K562 (cell line): ENCODE measurements at regions not wholly inside any gene's neighbourhood (a gene's known extent, or its start where the extent isn't known, plus 50 kb on each side); places are given as distances from the start of the nearest gene placed in this dataset.
A peak's percentile ranks its signal among the peaks of the same experiment; 100 is the strongest.

Source experiments
- ATF4 ChIP-seq: fragments of 450-650 bp; formaldehyde crosslinking; IDR thresholded peaks from 2 replicates; pipeline ENCODE4 v1.4.0; 2022; ENCODE audit warnings: mild to moderate bottlenecking, moderate library complexity
- CC2D1A ChIP-seq: fragments of 450-650 bp; IDR thresholded peaks from 2 replicates; pipeline ENCODE4 v1.6.1; 2017; ENCODE audit warnings: mild to moderate bottlenecking
- DIDO1 ChIP-seq: fragments of 450-650 bp; IDR thresholded peaks from 2 replicates; pipeline ENCODE4 v1.6.1; 2016; ENCODE audit warnings: low read depth, missing biosample characterization, missing genetic modification characterization
- DMBX1 ChIP-seq: fragments of 250-450 bp; sonication (Bioruptor Pico); IDR thresholded peaks from 2 replicates; pipeline ENCODE4 v1.8.0; 2022; ENCODE audit warnings: inconsistent platforms, mild to moderate bottlenecking, moderate library complexity, borderline replicate concordance
- DPF2 ChIP-seq: fragments of 450-650 bp; IDR thresholded peaks from 2 replicates; pipeline ENCODE4 v1.6.1; 2016
- EHMT2 ChIP-seq: fragments of 450-650 bp; IDR thresholded peaks from 2 replicates; pipeline ENCODE4 v1.6.1; 2018; ENCODE audit warnings: antibody characterized with exemption
- ERF ChIP-seq: fragments of 450-650 bp; formaldehyde crosslinking; IDR thresholded peaks from 2 replicates; pipeline ENCODE4 v1.4.0; 2020; ENCODE audit warnings: mild to moderate bottlenecking, mixed read lengths
- EWSR1 ChIP-seq: fragments of 450-650 bp; IDR thresholded peaks from 2 replicates; pipeline ENCODE4 v1.6.1; 2018; ENCODE audit warnings: borderline replicate concordance, mild to moderate bottlenecking, low read depth, moderate library complexity; ENCODE audit not compliant: partially characterized antibody
- FOXA3 ChIP-seq, 2 experiments: fragments of 450-650 bp in 1 of 2; sonication (generic) in 1 of 2; formaldehyde crosslinking; IDR thresholded peaks in 1 of 2; conservative IDR thresholded peaks in 1 of 2; 2 replicates each; pipeline versions ENCODE4 v1.4.0 to v1.8.0; 2020 to 2022; ENCODE audit warnings: mild to moderate bottlenecking in 2 of 2, missing genetic modification reagents in 1 of 2
- GABPB2 ChIP-seq: fragments of 250-450 bp; sonication (Bioruptor Pico); conservative IDR thresholded peaks from 2 replicates; pipeline ENCODE4 v1.5.1; 2021; ENCODE audit warnings: mild to moderate bottlenecking
- HNRNPH1 ChIP-seq: fragments of 200-400 bp; formaldehyde crosslinking; optimal IDR thresholded peaks from 2 replicates; pipeline ENCODE3; 2017; ENCODE audit warnings: low read depth, mild to moderate bottlenecking, low read length, moderate library complexity
- KAT8 ChIP-seq: fragments of 450-650 bp; IDR thresholded peaks from 2 replicates; pipeline ENCODE4 v1.6.1; 2016; ENCODE audit warnings: low read depth, mild to moderate bottlenecking
- MBD1 ChIP-seq: fragments of 250-450 bp; sonication (Bioruptor Pico); IDR thresholded peaks from 2 replicates; pipeline ENCODE4 v1.8.0; 2022; ENCODE audit warnings: inconsistent platforms
- PML ChIP-seq: IDR thresholded peaks from 2 replicates; pipeline ENCODE4 v1.6.1; 2012; ENCODE audit warnings: low read length, inconsistent platforms
- RBM39 ChIP-seq: fragments of 200-400 bp; formaldehyde crosslinking; optimal IDR thresholded peaks from 2 replicates; pipeline ENCODE3; 2018; ENCODE audit warnings: low read depth, low read length
- SLC30A9 ChIP-seq: fragments of 250-450 bp; sonication (Bioruptor Pico); IDR thresholded peaks from 2 replicates; pipeline ENCODE4 v1.8.0; 2022; ENCODE audit warnings: mild to moderate bottlenecking, moderate library complexity
- STAT5A ChIP-seq: IDR thresholded peaks from 2 replicates; pipeline ENCODE4 v1.6.1; 2012; ENCODE audit warnings: low read length, inconsistent platforms, borderline replicate concordance
- ZC3H8 ChIP-seq: fragments of 450-650 bp; IDR thresholded peaks from 2 replicates; pipeline ENCODE4 v1.6.1; 2017
- ZNF830 ChIP-seq: fragments of 250-450 bp; sonication (Bioruptor Pico); IDR thresholded peaks from 2 replicates; pipeline ENCODE4 v1.5.0; 2021; ENCODE audit warnings: mild to moderate bottlenecking
- TF ChIP-seq, protein P1 (sequence below): fragments of 250-450 bp; sonication (Bioruptor Pico); IDR thresholded peaks from 2 replicates; pipeline ENCODE4 v1.5.0; 2021
- TF ChIP-seq, protein P2 (sequence below): IDR thresholded peaks from 2 replicates; pipeline ENCODE4 v1.6.1; 2011; ENCODE audit warnings: borderline replicate concordance, low read depth, mild to moderate bottlenecking, moderate library complexity, low read length; ENCODE audit not compliant: insufficient read depth, poor library complexity, severe bottlenecking
- TF ChIP-seq, protein P3 (sequence below): fragments of 200-400 bp; formaldehyde crosslinking; IDR thresholded peaks from 2 replicates; pipeline ENCODE4 v1.6.1; 2017; ENCODE audit warnings: mild to moderate bottlenecking, low read depth, low read length, moderate library complexity

DNA sequence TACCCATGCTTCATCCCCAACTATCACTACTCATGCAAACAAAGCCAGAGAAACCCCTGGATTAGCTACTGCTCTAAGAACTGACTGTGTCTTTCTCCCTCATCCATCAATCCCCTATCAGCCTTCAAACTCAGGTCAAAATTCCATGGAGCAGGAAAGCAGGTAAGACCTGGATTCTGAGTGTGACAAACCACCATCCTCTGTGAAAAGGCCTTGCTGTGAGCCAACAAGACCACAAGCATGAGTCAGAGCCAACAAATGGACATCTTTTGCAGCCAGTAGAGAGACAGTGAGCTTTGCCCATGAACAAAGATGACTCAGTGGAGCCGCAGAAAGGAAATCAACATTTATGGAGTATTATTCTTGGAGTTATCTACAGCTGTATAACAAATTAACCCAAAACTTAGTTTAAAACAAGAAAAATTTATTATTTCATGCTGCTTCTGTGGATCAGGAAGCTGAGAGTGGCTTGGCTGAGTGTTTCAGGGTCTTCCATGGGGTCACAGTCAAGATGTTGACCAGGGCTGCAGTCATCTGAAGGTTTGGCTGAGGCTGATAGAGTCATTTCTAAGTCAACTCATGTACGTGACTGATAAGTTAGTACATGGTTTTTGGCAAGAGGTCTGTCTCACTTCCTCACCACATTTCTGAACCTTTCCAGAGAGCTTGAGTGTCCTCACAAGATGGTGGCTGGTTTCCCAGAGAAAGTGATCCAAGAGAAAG is 61.1 kb downstream of the PITPNM2 start (continued):
- TF ChIP-seq, protein P1, sequence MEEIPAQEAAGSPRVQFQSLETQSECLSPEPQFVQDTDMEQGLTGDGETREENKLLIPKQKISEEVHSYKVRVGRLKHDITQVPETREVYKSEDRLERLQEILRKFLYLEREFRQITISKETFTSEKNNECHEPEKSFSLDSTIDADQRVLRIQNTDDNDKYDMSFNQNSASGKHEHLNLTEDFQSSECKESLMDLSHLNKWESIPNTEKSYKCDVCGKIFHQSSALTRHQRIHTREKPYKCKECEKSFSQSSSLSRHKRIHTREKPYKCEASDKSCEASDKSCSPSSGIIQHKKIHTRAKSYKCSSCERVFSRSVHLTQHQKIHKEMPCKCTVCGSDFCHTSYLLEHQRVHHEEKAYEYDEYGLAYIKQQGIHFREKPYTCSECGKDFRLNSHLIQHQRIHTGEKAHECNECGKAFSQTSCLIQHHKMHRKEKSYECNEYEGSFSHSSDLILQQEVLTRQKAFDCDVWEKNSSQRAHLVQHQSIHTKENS (CRISPR knock-in tag) = no peak
- TF ChIP-seq MBD1 (CRISPR knock-in tag) (no peak), ATF4 (CRISPR knock-in tag) (no peak), FOXA3 (CRISPR knock-in tag; conservative IDR thresholded peaks at IDR 0.05 in 1 of 2, IDR thresholded peaks at IDR 0.05 in 1 of 2) (no peak), KAT8 (no peak), ZC3H8 (no peak), CC2D1A (no peak), EWSR1 (no peak), DIDO1 (tag) (no peak), DPF2 (peak; percentile 93), PML (peak; percentile 44; the same call in 1 of the 2 replicates), RBM39 (no peak), ERF (CRISPR knock-in tag) (no peak), HNRNPH1 (no peak), DMBX1 (no peak), EHMT2 (peak; percentile 87), SLC30A9 (CRISPR knock-in tag) (no peak), GABPB2 (no peak), ZNF830 (CRISPR knock-in tag) (no peak), STAT5A (peak; percentile 67)
- TF ChIP-seq, protein P2, sequence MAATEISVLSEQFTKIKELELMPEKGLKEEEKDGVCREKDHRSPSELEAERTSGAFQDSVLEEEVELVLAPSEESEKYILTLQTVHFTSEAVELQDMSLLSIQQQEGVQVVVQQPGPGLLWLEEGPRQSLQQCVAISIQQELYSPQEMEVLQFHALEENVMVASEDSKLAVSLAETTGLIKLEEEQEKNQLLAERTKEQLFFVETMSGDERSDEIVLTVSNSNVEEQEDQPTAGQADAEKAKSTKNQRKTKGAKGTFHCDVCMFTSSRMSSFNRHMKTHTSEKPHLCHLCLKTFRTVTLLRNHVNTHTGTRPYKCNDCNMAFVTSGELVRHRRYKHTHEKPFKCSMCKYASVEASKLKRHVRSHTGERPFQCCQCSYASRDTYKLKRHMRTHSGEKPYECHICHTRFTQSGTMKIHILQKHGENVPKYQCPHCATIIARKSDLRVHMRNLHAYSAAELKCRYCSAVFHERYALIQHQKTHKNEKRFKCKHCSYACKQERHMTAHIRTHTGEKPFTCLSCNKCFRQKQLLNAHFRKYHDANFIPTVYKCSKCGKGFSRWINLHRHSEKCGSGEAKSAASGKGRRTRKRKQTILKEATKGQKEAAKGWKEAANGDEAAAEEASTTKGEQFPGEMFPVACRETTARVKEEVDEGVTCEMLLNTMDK = no peak
- TF ChIP-seq, protein P3, sequence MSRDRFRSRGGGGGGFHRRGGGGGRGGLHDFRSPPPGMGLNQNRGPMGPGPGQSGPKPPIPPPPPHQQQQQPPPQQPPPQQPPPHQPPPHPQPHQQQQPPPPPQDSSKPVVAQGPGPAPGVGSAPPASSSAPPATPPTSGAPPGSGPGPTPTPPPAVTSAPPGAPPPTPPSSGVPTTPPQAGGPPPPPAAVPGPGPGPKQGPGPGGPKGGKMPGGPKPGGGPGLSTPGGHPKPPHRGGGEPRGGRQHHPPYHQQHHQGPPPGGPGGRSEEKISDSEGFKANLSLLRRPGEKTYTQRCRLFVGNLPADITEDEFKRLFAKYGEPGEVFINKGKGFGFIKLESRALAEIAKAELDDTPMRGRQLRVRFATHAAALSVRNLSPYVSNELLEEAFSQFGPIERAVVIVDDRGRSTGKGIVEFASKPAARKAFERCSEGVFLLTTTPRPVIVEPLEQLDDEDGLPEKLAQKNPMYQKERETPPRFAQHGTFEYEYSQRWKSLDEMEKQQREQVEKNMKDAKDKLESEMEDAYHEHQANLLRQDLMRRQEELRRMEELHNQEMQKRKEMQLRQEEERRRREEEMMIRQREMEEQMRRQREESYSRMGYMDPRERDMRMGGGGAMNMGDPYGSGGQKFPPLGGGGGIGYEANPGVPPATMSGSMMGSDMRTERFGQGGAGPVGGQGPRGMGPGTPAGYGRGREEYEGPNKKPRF = no peak
